ENCODE measurements at regions not wholly inside any gene's neighbourhood (a gene's known extent, or its start where the extent isn't known, plus 50 kb on each side); places are given as distances from the start of the nearest gene placed in this dataset.

DNA sequence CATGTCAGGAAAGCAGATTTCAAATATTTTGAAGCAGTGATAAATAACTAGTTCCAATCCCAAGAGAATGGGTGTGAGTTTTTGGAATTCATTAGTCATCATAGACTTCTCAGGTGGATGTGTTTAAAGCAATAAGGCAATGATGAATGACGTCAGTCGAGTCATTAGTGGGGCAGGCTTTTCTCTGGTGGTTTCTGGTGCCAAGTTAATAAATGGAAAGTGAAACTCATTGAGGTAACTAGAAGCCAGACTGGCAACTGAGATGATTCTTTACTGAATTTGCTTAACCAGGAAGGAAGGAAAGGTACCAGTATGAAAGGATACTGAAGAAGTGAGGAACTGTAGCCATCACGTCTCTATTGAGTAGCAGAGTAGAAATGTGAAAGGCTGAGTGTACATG is 311.0 kb downstream of the GPAM start:
- Histone ChIP-seq H3K4me3 (replicated peaks in 1 of 3; ENCODE audit: insufficient read depth in 1 of 3, low read depth in 1 of 3, low read length in 3 of 3) (no peak overlapping the region), H3K27me3 (ENCODE audit: control insufficient read depth in 2 of 2, insufficient read depth in 2 of 2, low read length in 2 of 2) (no peaks in the 10 kb centered on the region), H3K4me2 (ENCODE audit: insufficient read depth, low read length) (no peak overlapping the region), H3K4me1 (ENCODE audit: control insufficient read depth, extremely low read depth, insufficient read depth, low read length) (no peaks in the 10 kb centered on the region), H4K20me1 (replicated peaks; ENCODE audit: control insufficient read depth, extremely low read depth, insufficient read depth, low read length) (no peaks in the 10 kb centered on the region), H3K9ac (replicated peaks; ENCODE audit: extremely low read depth, insufficient read depth, low read length) (no peak overlapping the region), H3K9me1 (replicated peaks; ENCODE audit: control insufficient read depth, extremely low read depth, insufficient read depth, low read length) (no peaks in the 10 kb centered on the region), H2AFZ (ENCODE audit: low read depth, low read length) (no peak overlapping the region), H3K79me2 (ENCODE audit: control insufficient read depth, insufficient read depth, low read length) (no peaks in the 10 kb centered on the region), H3K27ac (ENCODE audit: insufficient read depth, low read depth, low read length) (no peak overlapping the region), H3K36me3 (ENCODE audit: control insufficient read depth in 2 of 2, extremely low read depth in 1 of 2, insufficient read depth in 2 of 2, low read length in 2 of 2) (no peaks in the 10 kb centered on the region), H3K9me3 (replicated peaks; ENCODE audit: control insufficient read depth, insufficient read depth, low read length) (peaks cover 2% of the 10 kb centered on the region)
- dilution Hi-C loops (cut with MboI; ENCODE audit: extremely low pct_ligation_motif_present, low sequenced_read_pairs) = no loop called here
- BruUV-seq (replicated peaks) = no TSS peak
- ChIA-PET CTCF (no interaction called here), POLR2A (no interaction called here)
- FAIRE-seq (no peak), DNase-seq (ENCODE audit: low read depth, low spot score) (no peak)
- intact Hi-C loops (cut with micrococcal nuclease) = no loop called here
- TF ChIP-seq FOS (IDR thresholded peaks at IDR 0.05; ENCODE audit: borderline replicate concordance, insufficient read depth, low read length) (no peak), MYC (IDR thresholded peaks at IDR 0.05; ENCODE audit: low read depth, low read length) (no peak), POLR2AphosphoS5 (IDR thresholded peaks at IDR 0.05; ENCODE audit: insufficient read depth, low read depth, low read length) (no peak), POLR2A (IDR thresholded peaks at IDR 0.05; ENCODE audit: low read depth, low read length) (no peak), GATA2 (IDR thresholded peaks at IDR 0.05; ENCODE audit: insufficient read depth, insufficient read length, low read depth, low read length) (no peak), EZH2 (IDR thresholded peaks at IDR 0.05; ENCODE audit: borderline replicate concordance, low read depth, low read length, severe bottlenecking) (no peak), JUN (IDR thresholded peaks at IDR 0.05; ENCODE audit: borderline replicate concordance, insufficient read depth, insufficient read length, low read depth) (no peak)
- TF ChIP-seq, protein P1, sequence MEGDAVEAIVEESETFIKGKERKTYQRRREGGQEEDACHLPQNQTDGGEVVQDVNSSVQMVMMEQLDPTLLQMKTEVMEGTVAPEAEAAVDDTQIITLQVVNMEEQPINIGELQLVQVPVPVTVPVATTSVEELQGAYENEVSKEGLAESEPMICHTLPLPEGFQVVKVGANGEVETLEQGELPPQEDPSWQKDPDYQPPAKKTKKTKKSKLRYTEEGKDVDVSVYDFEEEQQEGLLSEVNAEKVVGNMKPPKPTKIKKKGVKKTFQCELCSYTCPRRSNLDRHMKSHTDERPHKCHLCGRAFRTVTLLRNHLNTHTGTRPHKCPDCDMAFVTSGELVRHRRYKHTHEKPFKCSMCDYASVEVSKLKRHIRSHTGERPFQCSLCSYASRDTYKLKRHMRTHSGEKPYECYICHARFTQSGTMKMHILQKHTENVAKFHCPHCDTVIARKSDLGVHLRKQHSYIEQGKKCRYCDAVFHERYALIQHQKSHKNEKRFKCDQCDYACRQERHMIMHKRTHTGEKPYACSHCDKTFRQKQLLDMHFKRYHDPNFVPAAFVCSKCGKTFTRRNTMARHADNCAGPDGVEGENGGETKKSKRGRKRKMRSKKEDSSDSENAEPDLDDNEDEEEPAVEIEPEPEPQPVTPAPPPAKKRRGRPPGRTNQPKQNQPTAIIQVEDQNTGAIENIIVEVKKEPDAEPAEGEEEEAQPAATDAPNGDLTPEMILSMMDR (IDR thresholded peaks at IDR 0.05; ENCODE audit: extremely low read depth in 1 of 2, insufficient read depth in 1 of 2, low read depth in 1 of 2, low read length in 2 of 2) = no peak
- TF ChIP-seq, protein P2, sequence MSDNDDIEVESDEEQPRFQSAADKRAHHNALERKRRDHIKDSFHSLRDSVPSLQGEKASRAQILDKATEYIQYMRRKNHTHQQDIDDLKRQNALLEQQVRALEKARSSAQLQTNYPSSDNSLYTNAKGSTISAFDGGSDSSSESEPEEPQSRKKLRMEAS (IDR thresholded peaks at IDR 0.05; ENCODE audit: insufficient read depth, insufficient read length) = no peak

Data from endothelial cell of umbilical vein (primary cell).